ENCODE measurements at regions not wholly inside any gene's neighbourhood (a gene's known extent, or its start where the extent isn't known, plus 50 kb on each side); places are given as distances from the start of the nearest gene placed in this dataset.

DNA sequence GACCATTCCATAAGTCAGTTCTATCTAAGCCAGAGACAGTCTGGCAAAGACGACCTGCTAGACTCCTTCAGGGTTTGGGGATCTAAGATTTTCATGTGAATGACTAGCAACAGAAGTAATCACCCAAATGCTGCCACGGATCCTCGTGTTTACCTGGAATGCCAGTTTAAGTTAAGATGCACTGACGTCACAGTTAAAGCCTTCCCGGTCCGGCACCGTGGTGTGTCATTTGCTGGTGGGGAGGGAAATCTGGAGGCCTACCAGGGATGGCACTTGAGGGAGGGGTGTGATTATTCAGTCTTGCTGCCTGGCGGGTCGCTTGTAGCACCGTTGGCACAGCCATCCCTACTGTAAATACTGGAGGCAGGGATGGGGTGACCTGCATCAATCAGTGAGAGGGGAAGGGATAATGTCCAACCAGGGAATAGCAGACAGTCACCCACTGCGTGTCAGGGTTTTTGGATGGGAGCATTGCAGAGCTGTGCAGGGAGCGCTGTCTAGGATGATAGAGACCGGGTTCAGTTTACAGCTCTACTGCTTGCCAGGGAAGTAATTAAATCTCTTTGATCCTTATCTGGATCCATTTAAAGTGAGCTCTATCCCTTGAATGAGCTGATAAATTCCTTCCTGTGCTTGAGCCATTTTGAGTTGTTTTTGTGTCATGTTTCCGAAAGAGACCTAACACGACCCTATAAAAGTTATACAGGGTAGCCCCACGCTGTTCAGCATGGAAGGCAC lies 764.7 kb upstream of the EEF2KMT start:
- 15% methylated on average over 12 of the region's 16 CpGs for WGBS (ENCODE audit: low lambda C conversion rate)

GRCh38 chr16:5861241-5861640 lies 763.6 kb upstream of the EEF2KMT start:
- Histone ChIP-seq H3K9ac (ENCODE audit: insufficient read depth, low read depth, low read length) (no peak overlapping the region), H4K20me1 (ENCODE audit: insufficient read depth, low read length) (no peaks in the 10 kb centered on the region), H3K4me3 (replicated peaks in 1 of 3; ENCODE audit: insufficient read depth in 1 of 3, low read depth in 2 of 3, low read length in 3 of 3) (no peak overlapping the region), H3K36me3 (replicated peaks in 1 of 2; ENCODE audit: control insufficient read depth in 1 of 2, insufficient read depth in 2 of 2, low read length in 2 of 2) (no peaks in the 10 kb centered on the region), H2AFZ (ENCODE audit: low read length) (no peak overlapping the region), H3K79me2 (ENCODE audit: insufficient read depth, low read length) (no peaks in the 10 kb centered on the region), H3K27ac (ENCODE audit: extremely low read length, insufficient read depth, low read length) (no peak overlapping the region), H3K27me3 (ENCODE audit: control insufficient read depth in 1 of 2, insufficient read depth in 2 of 2, low read length in 2 of 2) (peaks cover 0 to 12% of the 10 kb centered on the region in 2 experiments; a peak in 1 of 5 replicates), H3K4me2 (ENCODE audit: low read depth, low read length) (no peak overlapping the region), H3K4me1 (ENCODE audit: insufficient read depth, low read length) (no peaks in the 10 kb centered on the region), H3K9me3 (ENCODE audit: low read length) (no peaks in the 10 kb centered on the region)
- in situ Hi-C loops (cut with HindIII; ENCODE audit: extremely low pct_ligation_motif_present, low pct_unique_long_range_greater_than_20kb) (no loop called here), intact Hi-C loops (cut with micrococcal nuclease; ENCODE audit: unreplicated experiment) (no loop called here)
- WGBS (ENCODE audit: low lambda C conversion rate): 0% methylated on average over 3 of the region's 5 CpGs
- ChIA-PET POLR2A (no interaction called here), CTCF (ENCODE audit: low intra/inter-chr PET ratio, low total read pairs) (no interaction called here)
- FAIRE-seq (no peak), ATAC-seq (no peak), DNase-seq (ENCODE audit: low spot score) (no peak)
- TF ChIP-seq SETDB1 (CRISPR knock-in tag; IDR thresholded peaks at IDR 0.05; ENCODE audit: borderline replicate concordance): no peak
- TF ChIP-seq ZBTB1 (CRISPR knock-in tag; IDR thresholded peaks at IDR 0.05; ENCODE audit: borderline replicate concordance): no peak
- BruUV-seq (replicated peaks): no TSS peak

More for the DNA sequence above, 764.7 kb upstream of the EEF2KMT start:
- CTCF ChIA-PET (ENCODE audit: low intra/inter-chr PET ratio, low total read pairs): no interaction called here
- no peak overlapping the region for H3K9ac ChIP-seq (ENCODE audit: insufficient read depth, low read depth, low read length)
- DNase-seq (ENCODE audit: low spot score) (no peak), ATAC-seq (no peak), FAIRE-seq (no peak)
- H3K27ac ChIP-seq (ENCODE audit: extremely low read length, insufficient read depth, low read length): no peak overlapping the region
- H3K4me1 ChIP-seq (ENCODE audit: insufficient read depth, low read length): no peaks in the 10 kb centered on the region
- no peak overlapping the region for H2AFZ ChIP-seq (ENCODE audit: low read length)
- no peak overlapping the region for H3K4me2 ChIP-seq (ENCODE audit: low read depth, low read length)
- intact Hi-C loops (cut with micrococcal nuclease; ENCODE audit: unreplicated experiment): no loop called here
- POLR2A ChIA-PET: no interaction called here
- peaks cover 0 to 12% of the 10 kb centered on the region in 2 experiments; a peak in 1 of 5 replicates for H3K27me3 ChIP-seq (ENCODE audit: control insufficient read depth in 1 of 2, insufficient read depth in 2 of 2, low read length in 2 of 2)
- no TSS peak for BruUV-seq (replicated peaks)
- no peaks in the 10 kb centered on the region for H3K79me2 ChIP-seq (ENCODE audit: insufficient read depth, low read length)
- TF ChIP-seq CREB1 (IDR thresholded peaks at IDR 0.05) (peak; percentile 92), CREB1 (CRISPR knock-in tag; IDR thresholded peaks at IDR 0.05) (no peak), KLF11 (CRISPR knock-in tag; IDR thresholded peaks at IDR 0.05) (no peak), PCBP2 (optimal IDR thresholded peaks at IDR 0.05; ENCODE audit: low read depth, low read length, poor library complexity, severe bottlenecking) (no peak)
- in situ Hi-C loops (cut with HindIII; ENCODE audit: extremely low pct_ligation_motif_present, low pct_unique_long_range_greater_than_20kb): no loop called here
- no peaks in the 10 kb centered on the region for H3K9me3 ChIP-seq (ENCODE audit: low read length)
- H3K4me3 ChIP-seq (replicated peaks in 1 of 3; ENCODE audit: insufficient read depth in 1 of 3, low read depth in 2 of 3, low read length in 3 of 3): no peak overlapping the region
- H3K36me3 ChIP-seq (replicated peaks in 1 of 2; ENCODE audit: control insufficient read depth in 1 of 2, insufficient read depth in 2 of 2, low read length in 2 of 2): no peaks in the 10 kb centered on the region
- H4K20me1 ChIP-seq (ENCODE audit: insufficient read depth, low read length): no peaks in the 10 kb centered on the region

Data from HepG2 (cell line).